K562 (cell line): ENCODE measurements at regions not wholly inside any gene's neighbourhood (a gene's known extent, or its start where the extent isn't known, plus 50 kb on each side); places are given as distances from the start of the nearest gene placed in this dataset.

Experiments
- ATAC-seq: fragments of 200-7000 bp; cut with Tn5 transposase; 3 replicates; pipeline ENCODE4 v1.9.1; 2020; ENCODE audit warnings: moderate library complexity
- BruUV-seq: library from RNA; stranded (reverse); fragments of 400-500 nt; replicated peaks from 2 replicates; lab custom pipeline; 2021; lab: Mats Ljungman, UMichigan
- CTCF ChIA-PET: fragments of 300-600 bp; formaldehyde crosslinking; extraction: SDS; loops from one replicate; lab custom pipeline; 2021; ENCODE audit warnings: low intra/inter-chr PET ratio; lab: Yijun Ruan, JAX
- POLR2A ChIA-PET: fragments of 300-600, 350-650 bp; sonication (Branson Sonifier 250); formaldehyde crosslinking; extraction: SDS; loops from one replicate; lab custom pipeline; 2021; ENCODE audit warnings: antibody characterized with exemption, inconsistent platforms; lab: Yijun Ruan, JAX
- DNase-seq, 4 experiments: peaks; one replicate each; pipeline versions ENCODE4 v3.0.0 to v3.0.0-alpha.2; 2011 to 2018; ENCODE audit warnings: low spot score in 3 of 4, mixed read lengths in 3 of 4; ENCODE audit errors: extremely low read depth in 1 of 4
- FAIRE-seq: peaks from 2 replicates; lab custom pipeline; 2011; peaks lifted over from hg19 to GRCh38; lab: Jason Lieb, UNC
- H2AFZ ChIP-seq: 2 replicates; pipeline ENCODE4 v1.6.0; 2011; ENCODE audit warnings: low read depth, low read length, control low read depth, inconsistent platforms
- H3K27ac ChIP-seq: fragments of 200-600 bp; 3 replicates; pipeline ENCODE4 v1.8.0; 2011; ENCODE audit warnings: low read depth, mild to moderate bottlenecking, control low read depth, inconsistent platforms, low read length, moderate library complexity, mixed read lengths; ENCODE audit errors: extremely low read depth
- H3K27me3 ChIP-seq, 2 experiments: fragments of 300-600 bp in 1 of 2; 2 replicates in 1 of 2; 3 replicates in 1 of 2; pipeline versions ENCODE4 v1.6.0 to v1.8.0; 2011; ENCODE audit warnings: inconsistent platforms in 2 of 2, low read length in 2 of 2, mild to moderate bottlenecking in 1 of 2, mixed read lengths in 1 of 2, moderate library complexity in 1 of 2; ENCODE audit not compliant: control insufficient read depth in 2 of 2, insufficient read depth in 2 of 2
- H3K36me3 ChIP-seq: fragments of 300-600 bp; 3 replicates; pipeline ENCODE4 v1.8.0; 2011; ENCODE audit warnings: mild to moderate bottlenecking, low read length, inconsistent platforms; ENCODE audit not compliant: control insufficient read depth, insufficient read depth
- H3K4me1 ChIP-seq, 2 experiments: fragments of 200-600 bp in 1 of 2; replicated peaks in 1 of 2; 2 replicates in 1 of 2; 3 replicates in 1 of 2; pipeline versions ENCODE4 v1.5.1 to v1.8.0; 2011; ENCODE audit warnings: inconsistent platforms in 2 of 2, low read length in 2 of 2, mild to moderate bottlenecking in 1 of 2, mixed read lengths in 1 of 2, moderate library complexity in 1 of 2; ENCODE audit not compliant: control insufficient read depth in 2 of 2, insufficient read depth in 2 of 2
- H3K4me2 ChIP-seq: 2 replicates; pipeline ENCODE4 v1.6.1; 2011; ENCODE audit warnings: low read length, control low read depth, inconsistent platforms, mixed read lengths; ENCODE audit not compliant: insufficient read depth
- H3K4me3 ChIP-seq: fragments of 200-600 bp; sonication (generic), shearing (Covaris generic); 2 replicates; pipeline ENCODE4 v1.5.1; 2016; ENCODE audit warnings: control low read depth, inconsistent platforms
- H3K79me2 ChIP-seq: fragments of 200-600 bp; 3 replicates; pipeline ENCODE4 v1.8.0; 2011; ENCODE audit warnings: low read length, inconsistent platforms; ENCODE audit not compliant: control insufficient read depth, insufficient read depth
- H3K9ac ChIP-seq, 2 experiments: 2 replicates each; pipeline versions ENCODE4 v1.6.0 to v1.6.1; 2011; ENCODE audit warnings: low read depth in 2 of 2, low read length in 2 of 2, control low read depth in 1 of 2, inconsistent platforms in 1 of 2, mild to moderate bottlenecking in 1 of 2, mixed read lengths in 1 of 2; ENCODE audit not compliant: insufficient read depth in 1 of 2
- H3K9me1 ChIP-seq: one replicate; pipeline ENCODE4 v1.6.0; 2011; ENCODE audit warnings: inconsistent platforms, mild to moderate bottlenecking, low read length, moderate library complexity; ENCODE audit not compliant: control insufficient read depth, insufficient read depth
- H3K9me3 ChIP-seq: replicated peaks from 2 replicates; pipeline ENCODE4 v1.5.1; 2011; ENCODE audit warnings: low read depth, low read length, inconsistent platforms; ENCODE audit not compliant: control insufficient read depth, insufficient read depth
- H4K20me1 ChIP-seq: replicated peaks from 2 replicates; pipeline ENCODE4 v1.6.1; 2011; ENCODE audit warnings: low read length, inconsistent platforms, mixed read lengths; ENCODE audit not compliant: control insufficient read depth, insufficient read depth
- ARID1B ChIP-seq: fragments of 450-650 bp; IDR thresholded peaks from 2 replicates; pipeline ENCODE4 v1.6.1; 2016; ENCODE audit warnings: antibody characterized with exemption, mild to moderate bottlenecking, inconsistent platforms
- BHLHE40 ChIP-seq: IDR thresholded peaks from 2 replicates; pipeline ENCODE4 v1.6.1; 2011; ENCODE audit warnings: low read length, improper control_type of control experiment
- BRF1 ChIP-seq: IDR thresholded peaks from 3 replicates; pipeline ENCODE4 v1.6.1; 2011; ENCODE audit warnings: borderline replicate concordance, mild to moderate bottlenecking; ENCODE audit not compliant: insufficient read length; ENCODE audit errors: extremely low read depth
- CBFA2T2 ChIP-seq: fragments of 450-650 bp; conservative IDR thresholded peaks from 2 replicates; pipeline ENCODE4 v1.6.1; 2017; ENCODE audit warnings: mild to moderate bottlenecking
- CBFA2T3 ChIP-seq: fragments of 450-650 bp; IDR thresholded peaks from 2 replicates; pipeline ENCODE4 v1.6.1; 2017
- CXXC5 ChIP-seq: fragments of 250-450 bp; sonication (Bioruptor Pico); IDR thresholded peaks from 2 replicates; pipeline ENCODE4 v1.8.0; 2022; ENCODE audit warnings: inconsistent platforms, mild to moderate bottlenecking, moderate library complexity
- ETV1 ChIP-seq: fragments of 450-650 bp; conservative IDR thresholded peaks from 2 replicates; pipeline ENCODE4 v1.6.1; 2016; ENCODE audit warnings: missing genetic modification characterization, control low read depth, low read depth, missing compliant biosample characterization
- FUS ChIP-seq: fragments of 200-400 bp; formaldehyde crosslinking; optimal IDR thresholded peaks from 2 replicates; pipeline ENCODE3; 2017; ENCODE audit warnings: low read depth, low read length
- HDAC6 ChIP-seq: IDR thresholded peaks from 2 replicates; pipeline ENCODE4 v1.6.1; 2012; ENCODE audit warnings: low read depth, mild to moderate bottlenecking, control low read depth, inconsistent platforms, low read length, moderate library complexity
- HOXB6 ChIP-seq: fragments of 250-450 bp; sonication (Bioruptor Pico); IDR thresholded peaks from 2 replicates; pipeline ENCODE4 v1.5.1; 2022; ENCODE audit warnings: mild to moderate bottlenecking, borderline replicate concordance
- L3MBTL2 ChIP-seq: fragments of 450-650 bp; IDR thresholded peaks from 2 replicates; pipeline ENCODE4 v1.6.1; 2016; ENCODE audit warnings: mild to moderate bottlenecking, moderate library complexity
- MYC ChIP-seq, 2 experiments: fragments of 250-450 bp in 1 of 2; sonication (Bioruptor Pico) in 1 of 2; IDR thresholded peaks; 2 replicates each; pipeline versions ENCODE4 v1.5.1 to v1.6.1; 2012 to 2021; ENCODE audit warnings: low read depth in 2 of 2, borderline replicate concordance in 1 of 2, improper control_type of control experiment in 1 of 2, low read length in 1 of 2, mild to moderate bottlenecking in 1 of 2, moderate library complexity in 1 of 2
- NFATC3 ChIP-seq: fragments of 450-650 bp; IDR thresholded peaks from 2 replicates; pipeline ENCODE4 v1.6.1; 2017; ENCODE audit warnings: mild to moderate bottlenecking
- PML ChIP-seq: IDR thresholded peaks from 2 replicates; pipeline ENCODE4 v1.6.1; 2012; ENCODE audit warnings: low read length, inconsistent platforms
- POLR2AphosphoS2 ChIP-seq: IDR thresholded peaks from 2 replicates; pipeline ENCODE4 v1.6.1; 2012; ENCODE audit warnings: low read length, improper control_type of control experiment
- POLR2H ChIP-seq: IDR thresholded peaks from 2 replicates; pipeline ENCODE4 v1.6.1; 2016; ENCODE audit warnings: missing genetic modification characterization, low read depth, mild to moderate bottlenecking, control low read depth, missing compliant biosample characterization, moderate library complexity
- SRSF7 ChIP-seq: fragments of 200-400 bp; formaldehyde crosslinking; optimal IDR thresholded peaks from 2 replicates; pipeline ENCODE3; 2017; ENCODE audit warnings: mild to moderate bottlenecking, low read depth, low read length
- TAL1 ChIP-seq: fragments of 450-650 bp; IDR thresholded peaks from 2 replicates; pipeline ENCODE4 v1.6.1; 2016; ENCODE audit warnings: mild to moderate bottlenecking
- TEAD4 ChIP-seq, 2 experiments: sonication (generic) in 1 of 2; formaldehyde crosslinking in 1 of 2; IDR thresholded peaks; 2 replicates each; pipeline versions ENCODE4 v1.6.1 to v1.8.0; 2012 to 2022; ENCODE audit warnings: borderline replicate concordance in 1 of 2, inconsistent platforms in 1 of 2, low read length in 1 of 2, mild to moderate bottlenecking in 1 of 2, missing genetic modification reagents in 1 of 2
- ZNF232 ChIP-seq: sonication (generic); formaldehyde crosslinking; IDR thresholded peaks from 2 replicates; pipeline ENCODE4 v1.8.0; 2022; ENCODE audit warnings: mild to moderate bottlenecking, missing genetic modification reagents
- ZSCAN32 ChIP-seq: fragments of 450-650 bp; formaldehyde crosslinking; IDR thresholded peaks from 2 replicates; pipeline ENCODE4 v1.4.0; 2020; ENCODE audit warnings: mild to moderate bottlenecking, moderate library complexity
- ZZZ3 ChIP-seq: fragments of 450-650 bp; IDR thresholded peaks from 2 replicates; pipeline ENCODE4 v1.6.1; 2016; ENCODE audit warnings: antibody characterized with exemption, mild to moderate bottlenecking, moderate library complexity
- WGBS: fragments of 100-300 bp; shearing (Covaris generic); methylation state at CpG from one replicate; pipeline ENCODE4 v1.1.6; 2016; ENCODE audit warnings: low coverage, mixed read lengths; ENCODE audit not compliant: insufficient coverage; ENCODE audit errors: missing lambda C conversion rate; 5-methylcytosine and 5-hydroxymethylcytosine counted together
- in situ Hi-C: fragments of 300-500 bp; cut with MboI; formaldehyde crosslinking; loops from 4 replicates; pipeline ENCODE4 v1.15.0; 2018; ENCODE audit warnings: inconsistent platforms, mixed read lengths
- intact Hi-C: fragments of 100-400 bp; cut with micrococcal nuclease; formaldehyde crosslinking; loops from 2 replicates; pipeline ENCODE4 v1.14.2; 2022
- TF ChIP-seq, protein P1 (sequence below): sonication (generic); formaldehyde crosslinking; IDR thresholded peaks from 2 replicates; pipeline ENCODE4 v1.5.0; 2020; ENCODE audit warnings: missing genetic modification reagents
- TF ChIP-seq, protein P2 (sequence below), 2 experiments: fragments of 450-650 bp; conservative IDR thresholded peaks; 2 replicates each; pipeline ENCODE4 v1.6.1; 2017; ENCODE audit warnings: mild to moderate bottlenecking in 2 of 2, moderate library complexity in 2 of 2

DNA sequence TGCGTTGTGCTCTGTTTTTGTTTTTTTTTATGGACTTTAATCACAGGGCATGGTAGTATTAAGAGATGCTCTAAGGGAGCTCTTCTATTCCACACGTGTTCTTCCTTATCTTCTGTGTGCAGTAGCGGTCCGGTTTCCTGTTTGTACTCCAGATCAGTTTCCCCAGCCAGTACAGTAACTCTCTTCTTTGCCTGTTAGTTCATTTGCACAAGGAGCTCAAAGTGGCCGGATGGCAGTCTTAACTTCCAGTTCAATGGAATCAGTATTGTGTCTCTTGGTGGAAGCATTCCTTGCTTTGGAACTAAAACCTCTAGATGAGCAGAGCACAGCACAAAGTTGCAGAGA is 122.0 kb downstream of the KLF13 start:
- H3K27me3 ChIP-seq = peaks cover 0 to 6% of the 10 kb centered on the region in 2 experiments; a peak in 2 of 5 replicates
- H3K4me1 ChIP-seq = peaks cover 0 to 5% of the 10 kb centered on the region in 2 experiments; a peak in 3 of 5 replicates
- no peaks in the 10 kb centered on the region for H3K79me2 ChIP-seq
- H4K20me1 ChIP-seq = no peaks in the 10 kb centered on the region
- ChIA-PET POLR2A (no interaction called here), CTCF (no interaction called here)
- no TSS peak for BruUV-seq
- in situ Hi-C loops (no loop called here), intact Hi-C loops (no loop called here)
- no peak overlapping the region for H3K4me2 ChIP-seq
- ATAC-seq (peak; percentile 61), FAIRE-seq (peak; percentile 66), DNase-seq (peak in 2 of 4 experiments; percentile 24 to 26)
- H3K9ac ChIP-seq = no peak overlapping the region
- H3K9me3 ChIP-seq = no peaks in the 10 kb centered on the region
- no peaks in the 10 kb centered on the region for H3K9me1 ChIP-seq
- H3K36me3 ChIP-seq = no peaks in the 10 kb centered on the region
- peak overlapping the region; percentile 58 for H2AFZ ChIP-seq
- no peak overlapping the region for H3K27ac ChIP-seq
- no peak overlapping the region for H3K4me3 ChIP-seq
- 0% methylated on average over 5 of the region's 5 CpGs for WGBS
- TF ChIP-seq CBFA2T2 (no peak; the same call in 1 of the 2 replicates), SRSF7 (no peak), TEAD4 (IDR thresholded peaks at IDR 0.05; ENCODE audit: low read length) (0 out of 2 replicates have a peak, but pooled peaks have one; percentile 35), TEAD4 (CRISPR knock-in tag; IDR thresholded peaks at IDR 0.05; ENCODE audit: borderline replicate concordance) (no peak), HOXB6 (CRISPR knock-in tag) (no peak), BHLHE40 (peak; percentile 37; the same call in 1 of the 2 replicates), NFATC3 (no peak), POLR2H (tag) (no peak), FUS (no peak), CBFA2T3 (peak; percentile 62), L3MBTL2 (peak; percentile 45; the same call in 1 of the 2 replicates), ZSCAN32 (CRISPR knock-in tag) (no peak), ZNF232 (CRISPR knock-in tag) (no peak), PML (no peak), BRF1 (no peak), ZZZ3 (no peak), CXXC5 (CRISPR knock-in tag) (no peak), ETV1 (tag) (0 out of 2 replicates have a peak, but pooled peaks have one; percentile 45), ARID1B (peak; percentile 60), TAL1 (peak; percentile 44; the same call in 1 of the 2 replicates), POLR2AphosphoS2 (no peak), HDAC6 (no peak), MYC (IDR thresholded peaks at IDR 0.05; ENCODE audit: low read depth, low read length) (no peak), MYC (CRISPR knock-in tag; IDR thresholded peaks at IDR 0.05; ENCODE audit: borderline replicate concordance, low read depth) (no peak)
- TF ChIP-seq, protein P1, sequence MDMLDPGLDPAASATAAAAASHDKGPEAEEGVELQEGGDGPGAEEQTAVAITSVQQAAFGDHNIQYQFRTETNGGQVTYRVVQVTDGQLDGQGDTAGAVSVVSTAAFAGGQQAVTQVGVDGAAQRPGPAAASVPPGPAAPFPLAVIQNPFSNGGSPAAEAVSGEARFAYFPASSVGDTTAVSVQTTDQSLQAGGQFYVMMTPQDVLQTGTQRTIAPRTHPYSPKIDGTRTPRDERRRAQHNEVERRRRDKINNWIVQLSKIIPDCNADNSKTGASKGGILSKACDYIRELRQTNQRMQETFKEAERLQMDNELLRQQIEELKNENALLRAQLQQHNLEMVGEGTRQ = 0 out of 2 replicates have a peak, but pooled peaks have one; percentile 0
- TF ChIP-seq, protein P2, sequence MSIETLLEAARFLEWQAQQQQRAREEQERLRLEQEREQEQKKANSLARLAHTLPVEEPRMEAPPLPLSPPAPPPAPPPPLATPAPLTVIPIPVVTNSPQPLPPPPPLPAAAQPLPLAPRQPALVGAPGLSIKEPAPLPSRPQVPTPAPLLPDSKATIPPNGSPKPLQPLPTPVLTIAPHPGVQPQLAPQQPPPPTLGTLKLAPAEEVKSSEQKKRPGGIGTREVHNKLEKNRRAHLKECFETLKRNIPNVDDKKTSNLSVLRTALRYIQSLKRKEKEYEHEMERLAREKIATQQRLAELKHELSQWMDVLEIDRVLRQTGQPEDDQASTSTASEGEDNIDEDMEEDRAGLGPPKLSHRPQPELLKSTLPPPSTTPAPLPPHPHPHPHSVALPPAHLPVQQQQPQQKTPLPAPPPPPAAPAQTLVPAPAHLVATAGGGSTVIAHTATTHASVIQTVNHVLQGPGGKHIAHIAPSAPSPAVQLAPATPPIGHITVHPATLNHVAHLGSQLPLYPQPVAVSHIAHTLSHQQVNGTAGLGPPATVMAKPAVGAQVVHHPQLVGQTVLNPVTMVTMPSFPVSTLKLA (conservative IDR thresholded peaks at IDR 0.05) = 0 out of 4 replicates have a peak, but pooled peaks of 1 of the 2 experiments have one; percentile 18
